Stomach (tissue), 4 donors: ENCODE measurements at regions not wholly inside any gene's neighbourhood (a gene's known extent, or its start where the extent isn't known, plus 50 kb on each side); places are given as distances from the start of the nearest gene placed in this dataset.
A peak's percentile ranks its signal among the peaks of the same experiment; 100 is the strongest.

ENCODE experiments used
- EP300 ChIP-seq: sonication (generic); formaldehyde crosslinking; IDR thresholded peaks from one replicate; pipeline ENCODE4 v1.6.1; 2017; ENCODE audit warnings: antibody characterized with exemption
- POLR2A ChIP-seq, 4 donors: fragments of 450-650 bp; IDR thresholded peaks; one replicate each; pipeline ENCODE4 v1.6.1; 2016; ENCODE audit warnings: antibody characterized with exemption in 4 of 4, control low read depth in 2 of 4, mild to moderate bottlenecking in 1 of 4, moderate library complexity in 1 of 4
- TF ChIP-seq, protein P1 (sequence below), 7 experiments: fragments of 450-650 bp in 4 of 7; fragments of 200-600 bp in 3 of 7; sonication (generic) in 3 of 7; IDR thresholded peaks; one replicate each; pipeline ENCODE4 v1.5.1; 2016 to 2019; ENCODE audit warnings: antibody characterized with exemption in 7 of 7, control low read depth in 2 of 7, mild to moderate bottlenecking in 1 of 7

DNA sequence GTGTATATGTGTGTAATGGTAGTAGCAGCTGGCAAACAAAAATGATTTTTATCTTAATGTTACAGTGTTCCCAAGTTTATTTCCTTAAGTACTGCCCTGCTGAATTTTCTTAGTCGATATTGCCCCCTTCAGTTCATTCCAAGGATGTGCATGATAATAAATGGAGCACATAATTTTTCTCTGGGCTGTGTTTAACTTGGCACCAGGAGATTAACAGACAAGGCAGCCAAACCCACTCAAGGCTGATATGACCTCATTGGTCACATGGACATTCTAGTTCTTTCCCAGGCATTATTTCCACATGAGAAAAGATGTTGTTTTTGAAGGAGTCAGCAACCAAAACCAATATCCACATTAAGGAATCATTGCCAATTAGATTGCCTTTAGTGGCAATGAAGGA lies 61.8 kb downstream of the COX7C start:
- TF ChIP-seq EP300, result no peak
- TF ChIP-seq, protein P1, sequence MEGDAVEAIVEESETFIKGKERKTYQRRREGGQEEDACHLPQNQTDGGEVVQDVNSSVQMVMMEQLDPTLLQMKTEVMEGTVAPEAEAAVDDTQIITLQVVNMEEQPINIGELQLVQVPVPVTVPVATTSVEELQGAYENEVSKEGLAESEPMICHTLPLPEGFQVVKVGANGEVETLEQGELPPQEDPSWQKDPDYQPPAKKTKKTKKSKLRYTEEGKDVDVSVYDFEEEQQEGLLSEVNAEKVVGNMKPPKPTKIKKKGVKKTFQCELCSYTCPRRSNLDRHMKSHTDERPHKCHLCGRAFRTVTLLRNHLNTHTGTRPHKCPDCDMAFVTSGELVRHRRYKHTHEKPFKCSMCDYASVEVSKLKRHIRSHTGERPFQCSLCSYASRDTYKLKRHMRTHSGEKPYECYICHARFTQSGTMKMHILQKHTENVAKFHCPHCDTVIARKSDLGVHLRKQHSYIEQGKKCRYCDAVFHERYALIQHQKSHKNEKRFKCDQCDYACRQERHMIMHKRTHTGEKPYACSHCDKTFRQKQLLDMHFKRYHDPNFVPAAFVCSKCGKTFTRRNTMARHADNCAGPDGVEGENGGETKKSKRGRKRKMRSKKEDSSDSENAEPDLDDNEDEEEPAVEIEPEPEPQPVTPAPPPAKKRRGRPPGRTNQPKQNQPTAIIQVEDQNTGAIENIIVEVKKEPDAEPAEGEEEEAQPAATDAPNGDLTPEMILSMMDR (IDR thresholded peaks at IDR 0.05), result peak in 5 of 7 experiments; percentile 34 to 67 (median 46)
- no peak for TF ChIP-seq POLR2A (IDR thresholded peaks at IDR 0.05)
